ENCODE measurements at regions not wholly inside any gene's neighbourhood (a gene's known extent, or its start where the extent isn't known, plus 50 kb on each side); places are given as distances from the start of the nearest gene placed in this dataset.

- in situ Hi-C loops (cut with MboI; ENCODE audit: low pct_ligation_motif_present in 1 of 4, low pct_unique_long_range_greater_than_20kb in 1 of 4, low sequenced_read_pairs in 3 of 4), result no loop called here
- WGBS, 2 donors (ENCODE audit: low coverage in 1 of 2), result 54 to 70% methylated on average over 3 to 4 of the region's 4 CpGs
- Histone ChIP-seq H3K9me3 (no peaks in the 10 kb centered on the region), H3K4me1 (no peaks in the 10 kb centered on the region), H3K36me3 (no peaks in the 10 kb centered on the region), H3K27ac (no peak overlapping the region), H3K4me3 (no peak overlapping the region), H3K27me3 (no peaks in the 10 kb centered on the region)
- intact Hi-C loops (cut with DNase I; ENCODE audit: low total_unique reads), result no loop called here
- peak; percentile 13 for DNase-seq
- TF ChIP-seq EP300 (IDR thresholded peaks at IDR 0.05; ENCODE audit: low read depth) (no peak), POLR2A (IDR thresholded peaks at IDR 0.05) (no peak), CTCF (IDR thresholded peaks at IDR 0.05) (no peak), POLR2AphosphoS5 (IDR thresholded peaks at IDR 0.05) (no peak)
These were observed 175.0 kb upstream of the PRDM1 start for GRCh38 chr6:105911106-105911629.

GRCh38 chr6:105909106-105909505, 177.0 kb upstream of the PRDM1 start:
- intact Hi-C loops (cut with DNase I; ENCODE audit: low total_unique reads), result no loop called here
- Histone ChIP-seq H3K27ac (no peak overlapping the region), H3K4me3 (no peak overlapping the region), H3K36me3 (no peaks in the 10 kb centered on the region), H3K27me3 (no peaks in the 10 kb centered on the region), H3K4me1 (no peaks in the 10 kb centered on the region), H3K9me3 (no peaks in the 10 kb centered on the region)
- TF ChIP-seq POLR2A (IDR thresholded peaks at IDR 0.05) (no peak), POLR2AphosphoS5 (IDR thresholded peaks at IDR 0.05) (no peak), CTCF (IDR thresholded peaks at IDR 0.05) (no peak), EP300 (IDR thresholded peaks at IDR 0.05; ENCODE audit: low read depth) (no peak)
- no peak for DNase-seq
- WGBS, 2 donors (ENCODE audit: low coverage in 1 of 2), result 78 to 80% methylated on average over 6 of the region's 6 CpGs
- in situ Hi-C loops (cut with MboI; ENCODE audit: low pct_ligation_motif_present in 1 of 4, low pct_unique_long_range_greater_than_20kb in 1 of 4, low sequenced_read_pairs in 3 of 4), result no loop called here

- intact Hi-C loops (cut with DNase I; ENCODE audit: low total_unique reads), result no loop called here
- no peak for TF ChIP-seq CTCF (IDR thresholded peaks at IDR 0.05)
- TF ChIP-seq POLR2AphosphoS5 (IDR thresholded peaks at IDR 0.05), result no peak
- TF ChIP-seq EP300 (IDR thresholded peaks at IDR 0.05; ENCODE audit: low read depth), result no peak
- no peak for TF ChIP-seq POLR2A (IDR thresholded peaks at IDR 0.05)
- Histone ChIP-seq H3K4me1 (no peaks in the 10 kb centered on the region), H3K27ac (no peak overlapping the region), H3K9me3 (no peaks in the 10 kb centered on the region), H3K36me3 (no peaks in the 10 kb centered on the region), H3K4me3 (no peak overlapping the region), H3K27me3 (no peaks in the 10 kb centered on the region)
- in situ Hi-C loops (cut with MboI; ENCODE audit: low pct_ligation_motif_present in 1 of 4, low pct_unique_long_range_greater_than_20kb in 1 of 4, low sequenced_read_pairs in 3 of 4), result no loop called here
- no peak for DNase-seq
- 82 to 89% methylated on average over 5 of the region's 5 CpGs for WGBS, 2 donors (ENCODE audit: low coverage in 1 of 2)
These were observed 178.1 kb upstream of the PRDM1 start for GRCh38 chr6:105907991-105908390.

GRCh38 chr6:105907301-105907700, 178.8 kb upstream of the PRDM1 start:
- 66 to 82% methylated on average over 2 of the region's 2 CpGs for WGBS, 2 donors (ENCODE audit: low coverage in 1 of 2)
- Histone ChIP-seq H3K27me3 (no peaks in the 10 kb centered on the region), H3K36me3 (no peaks in the 10 kb centered on the region), H3K4me1 (no peaks in the 10 kb centered on the region), H3K4me3 (no peak overlapping the region), H3K9me3 (no peaks in the 10 kb centered on the region), H3K27ac (no peak overlapping the region)
- no peak for DNase-seq
- in situ Hi-C loops (cut with MboI; ENCODE audit: low pct_ligation_motif_present in 1 of 4, low pct_unique_long_range_greater_than_20kb in 1 of 4, low sequenced_read_pairs in 3 of 4), result no loop called here
- TF ChIP-seq POLR2AphosphoS5 (IDR thresholded peaks at IDR 0.05), result no peak
- no peak for TF ChIP-seq EP300 (IDR thresholded peaks at IDR 0.05; ENCODE audit: low read depth)
- no peak for TF ChIP-seq POLR2A (IDR thresholded peaks at IDR 0.05)
- TF ChIP-seq CTCF (IDR thresholded peaks at IDR 0.05), result no peak
- intact Hi-C loops (cut with DNase I; ENCODE audit: low total_unique reads), result no loop called here

Data from transverse colon (tissue), 4 donors.